Activated T-cell treated with anti-CD3 and anti-CD28 coated beads, Interleukin-2, amount 50 U/mL, for 1 hour (primary cell): ENCODE measurements at regions not wholly inside any gene's neighbourhood (a gene's known extent, or its start where the extent isn't known, plus 50 kb on each side); places are given as distances from the start of the nearest gene placed in this dataset.

ENCODE experiments used
- DNase-seq: peaks from one replicate; pipeline ENCODE4 v3.0.0-alpha.2; 2020

GRCh38 chr5:51279983-51280706 lies 103.1 kb upstream of the ISL1 start:
- DNase-seq, result no peak

- no peak for DNase-seq
These were observed 97.2 kb upstream of the ISL1 start for GRCh38 chr5:51286046-51286445.

DNA sequence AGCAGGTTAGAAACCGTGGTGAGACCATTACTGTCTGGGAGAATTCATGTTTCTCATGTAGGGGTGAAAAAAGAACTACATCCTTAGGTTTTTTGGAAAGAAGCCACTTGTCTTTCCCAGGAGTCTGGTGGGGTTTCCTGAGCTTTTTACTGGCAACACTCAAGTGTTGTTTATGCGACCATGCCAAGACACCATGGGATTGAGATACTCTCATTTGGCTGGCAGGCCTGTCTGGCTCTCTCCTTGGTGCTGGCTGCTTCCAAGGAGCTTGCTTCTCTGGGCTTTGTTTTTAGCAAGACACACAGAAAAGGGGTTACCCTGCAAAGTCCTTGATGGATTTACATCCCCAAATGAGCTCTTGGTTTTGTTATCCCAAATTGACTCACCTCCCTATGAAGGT lies 80.9 kb upstream of the ISL1 start:
- DNase-seq, result no peak

GRCh38 chr5:51326844-51327243 lies 56.4 kb upstream of the ISL1 start:
- no peak for DNase-seq
